Endodermal cell (in vitro differentiated cells): ENCODE measurements at regions not wholly inside any gene's neighbourhood (a gene's known extent, or its start where the extent isn't known, plus 50 kb on each side); places are given as distances from the start of the nearest gene placed in this dataset.
"Not testable (repeated sequence)": the region's sequence is repeated elsewhere in the genome, so short reads cannot be mapped to it uniquely, and the experiment has no call there.

Source experiments
- DNase-seq: peaks from one replicate; pipeline ENCODE4 v3.0.0-alpha.2; 2017
- H3K27ac ChIP-seq: 2 replicates; pipeline ENCODE4 v1.5.1; 2013; ENCODE audit warnings: mild to moderate bottlenecking, low read depth, low read length, moderate library complexity
- H3K27me3 ChIP-seq: 2 replicates; pipeline ENCODE4 v1.6.1; 2013; ENCODE audit warnings: mild to moderate bottlenecking, low read length, moderate library complexity; ENCODE audit not compliant: insufficient read depth, control insufficient read depth, poor library complexity, severe bottlenecking
- H3K36me3 ChIP-seq: 2 replicates; pipeline ENCODE4 v1.7.0; 2013; ENCODE audit warnings: mild to moderate bottlenecking, low read length, moderate library complexity; ENCODE audit not compliant: control insufficient read depth, insufficient read depth
- H3K4me1 ChIP-seq: one replicate; pipeline ENCODE4 v1.7.0; 2013; ENCODE audit warnings: low read length; ENCODE audit not compliant: control insufficient read depth, insufficient read depth
- H3K4me3 ChIP-seq: 2 replicates; pipeline ENCODE4 v1.5.1; 2013; ENCODE audit warnings: mild to moderate bottlenecking, low read length, moderate library complexity
- H3K9ac ChIP-seq: 2 replicates; pipeline ENCODE4 v1.6.1; 2013; ENCODE audit warnings: mild to moderate bottlenecking, low read length, moderate library complexity; ENCODE audit not compliant: poor library complexity, severe bottlenecking; ENCODE audit errors: extremely low read depth
- H3K9me3 ChIP-seq: 2 replicates; pipeline ENCODE4 v1.6.1; 2013; ENCODE audit warnings: mild to moderate bottlenecking, low read length, moderate library complexity; ENCODE audit not compliant: control insufficient read depth
- H3K27ac Mint-ChIP-seq: 2 replicates; pipeline ENCODE4 v1.8.0; 2020; ENCODE audit warnings: mixed read lengths
- H3K27me3 Mint-ChIP-seq: 2 replicates; pipeline ENCODE4 v1.8.0; 2021; ENCODE audit warnings: mild to moderate bottlenecking, mixed read lengths; ENCODE audit not compliant: insufficient read depth
- H3K36me3 Mint-ChIP-seq: 2 replicates; pipeline ENCODE4 v1.8.0; 2020; ENCODE audit warnings: low read depth, mixed read lengths
- H3K4me1 Mint-ChIP-seq: 2 replicates; pipeline ENCODE4 v1.8.0; 2020; ENCODE audit warnings: mixed read lengths
- H3K4me3 Mint-ChIP-seq: 2 replicates; pipeline ENCODE4 v1.8.0; 2020; ENCODE audit warnings: mild to moderate bottlenecking, moderate library complexity, mixed read lengths
- H3K9me3 Mint-ChIP-seq: 2 replicates; pipeline ENCODE4 v1.8.0; 2020; ENCODE audit warnings: mild to moderate bottlenecking, mixed read lengths
- WGBS, 2 experiments: methylation state at CpG; one replicate each; pipeline versions ENCODE4 v1.1.5 to v1.1.7; 2013; ENCODE audit warnings: missing lambda C conversion rate in 2 of 2, mixed read lengths in 1 of 2; ENCODE audit not compliant: insufficient coverage in 1 of 2, insufficient read length in 1 of 2; 5-methylcytosine and 5-hydroxymethylcytosine counted together
- TF ChIP-seq, protein P1 (sequence below): fragments of 200-600 bp; sonication (generic); conservative IDR thresholded peaks from 2 replicates; pipeline ENCODE4 v1.5.0; 2021; ENCODE audit warnings: antibody characterized with exemption, mild to moderate bottlenecking

DNA sequence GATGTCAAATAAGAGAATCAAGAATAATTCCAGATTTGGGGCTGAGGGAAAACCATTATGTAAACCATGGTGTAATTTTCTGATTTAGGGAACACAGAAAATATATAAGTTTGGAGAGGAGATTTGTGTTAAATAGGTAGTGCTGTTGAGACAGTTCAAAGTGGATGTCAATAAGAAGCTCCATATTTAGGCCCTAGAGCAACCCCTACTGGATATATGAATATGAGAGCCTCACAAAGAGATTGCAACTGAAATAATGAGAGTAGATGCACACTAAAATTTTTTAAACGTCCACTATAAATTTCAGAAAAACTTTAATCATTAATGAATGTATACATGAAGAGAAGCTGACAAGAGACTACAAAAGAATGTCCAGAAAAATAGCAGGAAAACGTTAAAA is 1447.8 kb upstream of the PRMT6 start:
- Histone ChIP-seq H3K36me3 (no peaks in the 10 kb centered on the region), H3K4me3 (no peak overlapping the region), H3K9ac (no peak overlapping the region), H3K27me3 (no peaks in the 10 kb centered on the region), H3K9me3 (no peaks in the 10 kb centered on the region), H3K4me1 (no peaks in the 10 kb centered on the region), H3K27ac (no peak overlapping the region)
- Mint-ChIP-seq H3K36me3 (no peaks in the 10 kb centered on the region), H3K4me3 (no peak overlapping the region), H3K4me1 (no peaks in the 10 kb centered on the region), H3K27me3 (no peaks in the 10 kb centered on the region), H3K9me3 (no peaks in the 10 kb centered on the region), H3K27ac (no peak overlapping the region)
- WGBS, 2 experiments: 29 to 35% methylated on average over 1 of the region's 2 CpGs
- TF ChIP-seq, protein P1, sequence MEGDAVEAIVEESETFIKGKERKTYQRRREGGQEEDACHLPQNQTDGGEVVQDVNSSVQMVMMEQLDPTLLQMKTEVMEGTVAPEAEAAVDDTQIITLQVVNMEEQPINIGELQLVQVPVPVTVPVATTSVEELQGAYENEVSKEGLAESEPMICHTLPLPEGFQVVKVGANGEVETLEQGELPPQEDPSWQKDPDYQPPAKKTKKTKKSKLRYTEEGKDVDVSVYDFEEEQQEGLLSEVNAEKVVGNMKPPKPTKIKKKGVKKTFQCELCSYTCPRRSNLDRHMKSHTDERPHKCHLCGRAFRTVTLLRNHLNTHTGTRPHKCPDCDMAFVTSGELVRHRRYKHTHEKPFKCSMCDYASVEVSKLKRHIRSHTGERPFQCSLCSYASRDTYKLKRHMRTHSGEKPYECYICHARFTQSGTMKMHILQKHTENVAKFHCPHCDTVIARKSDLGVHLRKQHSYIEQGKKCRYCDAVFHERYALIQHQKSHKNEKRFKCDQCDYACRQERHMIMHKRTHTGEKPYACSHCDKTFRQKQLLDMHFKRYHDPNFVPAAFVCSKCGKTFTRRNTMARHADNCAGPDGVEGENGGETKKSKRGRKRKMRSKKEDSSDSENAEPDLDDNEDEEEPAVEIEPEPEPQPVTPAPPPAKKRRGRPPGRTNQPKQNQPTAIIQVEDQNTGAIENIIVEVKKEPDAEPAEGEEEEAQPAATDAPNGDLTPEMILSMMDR: peak; percentile 60
- DNase-seq: no peak

DNA sequence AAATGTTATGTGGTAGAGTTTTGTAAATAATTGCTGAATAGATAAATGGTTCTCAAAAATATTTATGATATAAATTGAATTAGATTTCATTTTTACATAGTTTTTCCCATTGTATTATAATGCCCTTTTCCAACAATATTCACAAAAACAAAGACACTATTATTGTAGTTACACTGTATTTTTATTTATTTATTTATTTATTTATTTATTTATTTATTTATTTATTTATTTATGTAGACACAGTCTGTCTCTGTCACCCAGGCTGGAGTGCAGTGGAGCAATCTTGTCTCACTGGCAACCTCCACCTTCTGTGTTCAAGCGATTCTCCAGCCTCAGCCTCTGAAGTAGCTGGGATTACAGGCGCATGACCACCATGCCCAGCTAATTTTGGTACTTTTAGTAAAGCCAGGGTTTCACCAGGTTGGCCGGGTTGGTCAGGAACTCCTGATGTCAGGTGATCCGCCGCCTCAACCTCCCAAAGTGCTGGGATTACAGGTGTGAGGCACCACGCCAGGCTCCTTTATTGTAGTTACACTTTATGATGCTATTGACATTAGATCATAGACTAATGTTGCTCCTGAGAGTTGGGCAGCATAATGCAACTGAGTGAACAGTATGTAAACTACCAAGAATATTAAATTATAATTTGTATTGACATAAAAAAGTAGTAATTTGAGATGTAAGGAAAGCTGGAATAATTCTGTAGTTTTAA is 1430.0 kb upstream of the PRMT6 start:
- no peaks in the 10 kb centered on the region for H3K4me1 ChIP-seq
- H3K27me3 ChIP-seq: no peaks in the 10 kb centered on the region
- peaks cover 3% of the 10 kb centered on the region for H3K36me3 Mint-ChIP-seq
- no peak overlapping the region for H3K4me3 ChIP-seq
- H3K4me1 Mint-ChIP-seq: no peaks in the 10 kb centered on the region
- H3K9me3 Mint-ChIP-seq: peaks cover 8% of the 10 kb centered on the region
- TF ChIP-seq, protein P1: no peak
- no peak overlapping the region for H3K9ac ChIP-seq
- no peak for DNase-seq
- no peak overlapping the region for H3K27ac Mint-ChIP-seq
- 86% methylated on average over 5 to 6 of the region's 6 CpGs for WGBS, 2 experiments
- no peak overlapping the region for H3K27ac ChIP-seq
- no peaks in the 10 kb centered on the region for H3K9me3 ChIP-seq
- H3K27me3 Mint-ChIP-seq: no peaks in the 10 kb centered on the region
- H3K4me3 Mint-ChIP-seq: no peak overlapping the region
- H3K36me3 ChIP-seq: no peaks in the 10 kb centered on the region

DNA sequence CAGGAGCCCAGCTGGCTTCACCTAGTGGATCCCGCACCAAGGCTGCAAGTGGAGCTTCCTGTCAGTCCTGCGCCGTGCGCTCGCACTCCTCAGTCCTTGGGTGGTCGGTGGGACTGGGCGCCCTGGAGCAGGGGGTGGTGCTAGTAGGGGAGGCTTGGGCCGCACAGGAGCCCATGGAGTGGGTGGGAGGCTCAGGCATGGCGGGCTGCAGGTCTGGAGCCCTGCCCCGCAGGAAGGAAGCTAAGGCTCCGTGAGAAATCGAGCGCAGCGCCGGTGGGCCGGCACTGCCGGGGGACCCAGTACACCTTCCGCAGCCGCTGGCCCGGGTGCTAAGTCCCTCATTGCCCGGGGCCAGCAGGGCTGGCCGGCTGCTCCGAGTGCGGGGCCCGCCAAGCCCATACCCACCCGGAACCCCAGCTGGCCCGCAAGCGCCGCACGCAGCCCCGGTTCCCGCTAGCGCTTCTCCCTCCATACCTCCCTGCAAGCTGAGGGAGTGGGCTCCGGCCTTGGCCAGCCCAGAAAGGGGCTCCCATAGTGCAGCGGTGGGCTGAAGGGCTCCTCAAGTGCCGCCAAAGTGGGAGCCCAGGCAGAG is 1425.2 kb upstream of the PRMT6 start:
- H3K4me1 ChIP-seq, H3K36me3 ChIP-seq, H3K27me3 Mint-ChIP-seq, H3K9ac ChIP-seq, H3K27ac Mint-ChIP-seq, H3K27me3 ChIP-seq, H3K9me3 ChIP-seq, DNase-seq, H3K36me3 Mint-ChIP-seq, H3K4me3 ChIP-seq, H3K27ac ChIP-seq, H3K4me3 Mint-ChIP-seq: not testable (repeated sequence)
- 92 to 96% methylated on average over 2 to 36 of the region's 36 CpGs for WGBS, 2 experiments
- H3K4me1 Mint-ChIP-seq: peaks cover 25% of the 10 kb centered on the region
- H3K9me3 Mint-ChIP-seq: peaks cover 13% of the 10 kb centered on the region
